Small intestine (tissue), 7 donors: ENCODE measurements at regions not wholly inside any gene's neighbourhood (a gene's known extent, or its start where the extent isn't known, plus 50 kb on each side); places are given as distances from the start of the nearest gene placed in this dataset.
"Not testable (repeated sequence)": the region's sequence is repeated elsewhere in the genome, so short reads cannot be mapped to it uniquely, and the experiment has no call there.

Experiments used
- DNase-seq, 2 donors: peaks; one replicate each; pipeline versions ENCODE4 v3.0.0 to v3.0.0-alpha.2; 2013
- FAIRE-seq: peaks from 2 replicates; lab custom pipeline; 2012; peaks lifted over from hg19 to GRCh38; lab: Jason Lieb, UNC
- H3K27ac ChIP-seq, 3 donors: one replicate each; pipeline ENCODE4 v1.5.1; 2013; ENCODE audit warnings: low read length in 2 of 3, mild to moderate bottlenecking in 2 of 3, control low read depth in 1 of 3, inconsistent platforms in 1 of 3, low read depth in 1 of 3, moderate library complexity in 1 of 3
- H3K27me3 ChIP-seq, 3 donors: one replicate each; pipeline ENCODE4 v1.6.1; 2013; ENCODE audit warnings: low read length in 3 of 3, inconsistent platforms in 1 of 3; ENCODE audit not compliant: control insufficient read depth in 3 of 3, insufficient read depth in 3 of 3
- H3K36me3 ChIP-seq, 3 donors: one replicate each; pipeline ENCODE4 v1.6.1; 2013; ENCODE audit warnings: low read length in 3 of 3, inconsistent platforms in 1 of 3, low read depth in 1 of 3, mild to moderate bottlenecking in 1 of 3, moderate library complexity in 1 of 3; ENCODE audit not compliant: control insufficient read depth in 3 of 3, insufficient read depth in 2 of 3
- H3K4me1 ChIP-seq, 3 donors: one replicate each; pipeline ENCODE4 v1.6.1; 2013; ENCODE audit warnings: low read length in 2 of 3, inconsistent platforms in 1 of 3, low read depth in 1 of 3, mild to moderate bottlenecking in 1 of 3, moderate library complexity in 1 of 3; ENCODE audit not compliant: control insufficient read depth in 3 of 3, insufficient read depth in 2 of 3
- H3K4me3 ChIP-seq, 3 donors: one replicate each; pipeline ENCODE4 v1.5.1; 2013; ENCODE audit warnings: low read length in 3 of 3, control low read depth in 1 of 3, inconsistent platforms in 1 of 3, low read depth in 1 of 3, mild to moderate bottlenecking in 1 of 3, moderate library complexity in 1 of 3
- H3K9me3 ChIP-seq, 2 donors: one replicate each; pipeline ENCODE4 v1.6.1; 2013; ENCODE audit warnings: low read depth in 1 of 2, low read length in 1 of 2; ENCODE audit not compliant: control insufficient read depth in 2 of 2, insufficient read depth in 1 of 2
- WGBS, 3 donors: extraction: QIAGEN DNeasy Blood & Tissue Kit; methylation state at CpG; one replicate each; pipeline ENCODE4 v1.1.7; 2013; 5-methylcytosine and 5-hydroxymethylcytosine counted together
- donor health status: healthy with polysubstance abuse.
- donor health status: control.
- donor health status: control.
- donor health status: Bipolar disorder and iron deficiency.
- donor health status: healthy.

GRCh38 chr2:17136877-17137276 lies 381.4 kb downstream of the RAD51AP2 start:
- DNase-seq: no peak
- Histone ChIP-seq H3K27me3 (no peaks in the 10 kb centered on the region), H3K9me3 (no peaks in the 10 kb centered on the region), H3K36me3 (no peaks in the 10 kb centered on the region), H3K27ac (no peak overlapping the region), H3K4me1 (no peaks in the 10 kb centered on the region), H3K4me3 (no peak overlapping the region)
- no peak for FAIRE-seq
- WGBS, 3 donors: 68 to 81% (median 71%) methylated on average over 2 of the region's 2 CpGs

- no peaks in the 10 kb centered on the region for H3K4me1 ChIP-seq
Measured at GRCh38 chr2:17136231-17136630, 382.0 kb downstream of the RAD51AP2 start.

GRCh38 chr2:17135619-17136018 lies 382.6 kb downstream of the RAD51AP2 start:
- no peaks in the 10 kb centered on the region for H3K36me3 ChIP-seq
- H3K4me1 ChIP-seq: no peaks in the 10 kb centered on the region
- H3K27ac ChIP-seq: no peak overlapping the region
- DNase-seq (no peak), FAIRE-seq (no peak)
- 86 to 95% (median 87%) methylated on average over 1 of the region's 1 CpG for WGBS, 3 donors
- no peak overlapping the region for H3K4me3 ChIP-seq
- H3K9me3 ChIP-seq: no peaks in the 10 kb centered on the region
- no peaks in the 10 kb centered on the region for H3K27me3 ChIP-seq

More at GRCh38 chr2:17136231-17136630, 382.0 kb downstream of the RAD51AP2 start:
- Histone ChIP-seq H3K27ac (no peak overlapping the region), H3K36me3 (no peaks in the 10 kb centered on the region), H3K4me3 (no peak overlapping the region), H3K9me3 (no peaks in the 10 kb centered on the region), H3K27me3 (no peaks in the 10 kb centered on the region)
- FAIRE-seq (no peak), DNase-seq (no peak)
- 54 to 58% (median 56%) methylated on average over 3 of the region's 3 CpGs for WGBS, 3 donors

- FAIRE-seq: no peak
- WGBS, 3 donors: 76 to 88% (median 85%) methylated on average over 6 of the region's 6 CpGs
Measured at GRCh38 chr2:17133052-17133671, 385.1 kb downstream of the RAD51AP2 start.

GRCh38 chr2:17130627-17131026 lies 387.6 kb downstream of the RAD51AP2 start:
- DNase-seq, H3K4me1 ChIP-seq, H3K27me3 ChIP-seq, H3K9me3 ChIP-seq, FAIRE-seq, H3K4me3 ChIP-seq, H3K36me3 ChIP-seq, H3K27ac ChIP-seq: not testable (repeated sequence)
- WGBS, 3 donors: 93 to 97% (median 95%) methylated on average over 3 of the region's 3 CpGs

More at GRCh38 chr2:17133052-17133671, 385.1 kb downstream of the RAD51AP2 start:
- DNase-seq: no peak
- Histone ChIP-seq H3K27ac (no peak overlapping the region), H3K36me3 (no peaks in the 10 kb centered on the region), H3K9me3 (no peaks in the 10 kb centered on the region), H3K4me3 (no peak overlapping the region), H3K4me1 (no peaks in the 10 kb centered on the region), H3K27me3 (no peaks in the 10 kb centered on the region)

- 65 to 76% (median 71%) methylated on average over 4 of the region's 4 CpGs for WGBS, 3 donors
- FAIRE-seq: no peak
Measured at GRCh38 chr2:17125989-17126620, 392.1 kb downstream of the RAD51AP2 start.

GRCh38 chr2:17124575-17125318 lies 393.5 kb downstream of the RAD51AP2 start:
- WGBS, 3 donors: 18 to 65% (median 44%) methylated on average over 1 of the region's 1 CpG
- DNase-seq (no peak), FAIRE-seq (no peak)

More at GRCh38 chr2:17125989-17126620, 392.1 kb downstream of the RAD51AP2 start:
- Histone ChIP-seq H3K9me3 (no peaks in the 10 kb centered on the region), H3K27me3 (no peaks in the 10 kb centered on the region), H3K27ac (no peak overlapping the region), H3K4me3 (no peak overlapping the region), H3K4me1 (no peaks in the 10 kb centered on the region), H3K36me3 (no peaks in the 10 kb centered on the region)
- DNase-seq: no peak

GRCh38 chr2:17122887-17123501 lies 395.2 kb downstream of the RAD51AP2 start:
- WGBS, 3 donors: 55 to 59% (median 59%) methylated on average over 7 of the region's 7 CpGs
- Histone ChIP-seq H3K27me3 (no peaks in the 10 kb centered on the region), H3K27ac (no peak overlapping the region), H3K4me3 (no peak overlapping the region), H3K36me3 (no peaks in the 10 kb centered on the region), H3K9me3 (no peaks in the 10 kb centered on the region), H3K4me1 (no peaks in the 10 kb centered on the region)
- DNase-seq: no peak
- FAIRE-seq: no peak

More at GRCh38 chr2:17124575-17125318, 393.5 kb downstream of the RAD51AP2 start:
- no peaks in the 10 kb centered on the region for H3K9me3 ChIP-seq
- no peaks in the 10 kb centered on the region for H3K36me3 ChIP-seq
- no peaks in the 10 kb centered on the region for H3K4me1 ChIP-seq
- H3K27ac ChIP-seq: no peak overlapping the region
- H3K27me3 ChIP-seq: no peaks in the 10 kb centered on the region
- no peak overlapping the region for H3K4me3 ChIP-seq
